DOHH2 (cell line): ENCODE measurements at regions not wholly inside any gene's neighbourhood (a gene's known extent, or its start where the extent isn't known, plus 50 kb on each side); places are given as distances from the start of the nearest gene placed in this dataset.
"Not testable (repeated sequence)": the region's sequence is repeated elsewhere in the genome, so short reads cannot be mapped to it uniquely, and the experiment has no call there.

Experiments used
- CTCF ChIP-seq: fragments of 200-600 bp; sonication (generic); IDR thresholded peaks from one replicate; pipeline ENCODE4 v1.5.1; 2014; ENCODE audit warnings: antibody characterized with exemption, mild to moderate bottlenecking, low read depth, low read length; ENCODE audit not compliant: poor library complexity, severe bottlenecking
- EZH2phosphoT487 ChIP-seq: fragments of 200-600 bp; sonication (generic); IDR thresholded peaks from 2 replicates; pipeline ENCODE4 v1.6.1; 2017; ENCODE audit warnings: borderline replicate concordance, mild to moderate bottlenecking, antibody characterized with exemption, low read length, moderate library complexity, mixed read lengths

- TF ChIP-seq CTCF, EZH2phosphoT487: not testable (repeated sequence)
These were observed 334.4 kb downstream of the GOLGA6L6 start for GRCh38 chr15:20207198-20207597.
